HL-60 (cell line): ENCODE measurements at regions not wholly inside any gene's neighbourhood (a gene's known extent, or its start where the extent isn't known, plus 50 kb on each side); places are given as distances from the start of the nearest gene placed in this dataset.

Source experiments
- POLR2AphosphoS5 ChIP-seq: IDR thresholded peaks from 2 replicates; pipeline ENCODE4 v1.6.1; 2012; ENCODE audit warnings: low read depth
- TF ChIP-seq, protein P1 (sequence below): IDR thresholded peaks from one replicate; pipeline ENCODE4 v1.5.1; 2011; ENCODE audit warnings: low read length, control low read depth, inconsistent platforms; ENCODE audit not compliant: insufficient read depth
- TF ChIP-seq, protein P2 (sequence below): IDR thresholded peaks from 2 replicates; pipeline ENCODE4 v1.6.1; 2012; ENCODE audit warnings: low read depth; ENCODE audit not compliant: insufficient replicate concordance

- TF ChIP-seq, protein P1, sequence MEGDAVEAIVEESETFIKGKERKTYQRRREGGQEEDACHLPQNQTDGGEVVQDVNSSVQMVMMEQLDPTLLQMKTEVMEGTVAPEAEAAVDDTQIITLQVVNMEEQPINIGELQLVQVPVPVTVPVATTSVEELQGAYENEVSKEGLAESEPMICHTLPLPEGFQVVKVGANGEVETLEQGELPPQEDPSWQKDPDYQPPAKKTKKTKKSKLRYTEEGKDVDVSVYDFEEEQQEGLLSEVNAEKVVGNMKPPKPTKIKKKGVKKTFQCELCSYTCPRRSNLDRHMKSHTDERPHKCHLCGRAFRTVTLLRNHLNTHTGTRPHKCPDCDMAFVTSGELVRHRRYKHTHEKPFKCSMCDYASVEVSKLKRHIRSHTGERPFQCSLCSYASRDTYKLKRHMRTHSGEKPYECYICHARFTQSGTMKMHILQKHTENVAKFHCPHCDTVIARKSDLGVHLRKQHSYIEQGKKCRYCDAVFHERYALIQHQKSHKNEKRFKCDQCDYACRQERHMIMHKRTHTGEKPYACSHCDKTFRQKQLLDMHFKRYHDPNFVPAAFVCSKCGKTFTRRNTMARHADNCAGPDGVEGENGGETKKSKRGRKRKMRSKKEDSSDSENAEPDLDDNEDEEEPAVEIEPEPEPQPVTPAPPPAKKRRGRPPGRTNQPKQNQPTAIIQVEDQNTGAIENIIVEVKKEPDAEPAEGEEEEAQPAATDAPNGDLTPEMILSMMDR: no peak
- TF ChIP-seq POLR2AphosphoS5: no peak
- TF ChIP-seq, protein P2, sequence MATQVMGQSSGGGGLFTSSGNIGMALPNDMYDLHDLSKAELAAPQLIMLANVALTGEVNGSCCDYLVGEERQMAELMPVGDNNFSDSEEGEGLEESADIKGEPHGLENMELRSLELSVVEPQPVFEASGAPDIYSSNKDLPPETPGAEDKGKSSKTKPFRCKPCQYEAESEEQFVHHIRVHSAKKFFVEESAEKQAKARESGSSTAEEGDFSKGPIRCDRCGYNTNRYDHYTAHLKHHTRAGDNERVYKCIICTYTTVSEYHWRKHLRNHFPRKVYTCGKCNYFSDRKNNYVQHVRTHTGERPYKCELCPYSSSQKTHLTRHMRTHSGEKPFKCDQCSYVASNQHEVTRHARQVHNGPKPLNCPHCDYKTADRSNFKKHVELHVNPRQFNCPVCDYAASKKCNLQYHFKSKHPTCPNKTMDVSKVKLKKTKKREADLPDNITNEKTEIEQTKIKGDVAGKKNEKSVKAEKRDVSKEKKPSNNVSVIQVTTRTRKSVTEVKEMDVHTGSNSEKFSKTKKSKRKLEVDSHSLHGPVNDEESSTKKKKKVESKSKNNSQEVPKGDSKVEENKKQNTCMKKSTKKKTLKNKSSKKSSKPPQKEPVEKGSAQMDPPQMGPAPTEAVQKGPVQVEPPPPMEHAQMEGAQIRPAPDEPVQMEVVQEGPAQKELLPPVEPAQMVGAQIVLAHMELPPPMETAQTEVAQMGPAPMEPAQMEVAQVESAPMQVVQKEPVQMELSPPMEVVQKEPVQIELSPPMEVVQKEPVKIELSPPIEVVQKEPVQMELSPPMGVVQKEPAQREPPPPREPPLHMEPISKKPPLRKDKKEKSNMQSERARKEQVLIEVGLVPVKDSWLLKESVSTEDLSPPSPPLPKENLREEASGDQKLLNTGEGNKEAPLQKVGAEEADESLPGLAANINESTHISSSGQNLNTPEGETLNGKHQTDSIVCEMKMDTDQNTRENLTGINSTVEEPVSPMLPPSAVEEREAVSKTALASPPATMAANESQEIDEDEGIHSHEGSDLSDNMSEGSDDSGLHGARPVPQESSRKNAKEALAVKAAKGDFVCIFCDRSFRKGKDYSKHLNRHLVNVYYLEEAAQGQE: no peak
Observed at GRCh38 chr12:17416748-17417147, 673.2 kb downstream of the RERGL start.
